MM.1S (cell line): ENCODE measurements at regions not wholly inside any gene's neighbourhood (a gene's known extent, or its start where the extent isn't known, plus 50 kb on each side); places are given as distances from the start of the nearest gene placed in this dataset.

Source experiments
- DNase-seq: peaks from one replicate; pipeline ENCODE4 v3.0.0-alpha.2; 2015
- H2AFZ ChIP-seq: fragments of 300-600 bp; sonication (generic); 2 replicates; pipeline ENCODE4 v1.6.0; 2016; ENCODE audit warnings: antibody characterized with exemption, low read length
- H3F3A ChIP-seq: fragments of 300-600 bp; sonication (generic); 2 replicates; pipeline ENCODE4 v1.6.1; 2016; ENCODE audit warnings: mild to moderate bottlenecking, antibody characterized with exemption, low read length, moderate library complexity, mixed read lengths; ENCODE audit not compliant: insufficient read depth
- H3K27ac ChIP-seq: fragments of 300-600 bp; sonication (generic); 2 replicates; pipeline ENCODE4 v1.5.1; 2016; ENCODE audit warnings: mild to moderate bottlenecking, low read length
- H3K27me3 ChIP-seq: fragments of 300-600 bp; sonication (generic); replicated peaks from 2 replicates; pipeline ENCODE4 v1.6.0; 2016; ENCODE audit warnings: low read length; ENCODE audit not compliant: insufficient read depth
- H3K36me3 ChIP-seq: fragments of 300-600 bp; sonication (generic); replicated peaks from 2 replicates; pipeline ENCODE4 v1.6.1; 2016; ENCODE audit warnings: mild to moderate bottlenecking, low read length, mixed read lengths; ENCODE audit not compliant: insufficient read depth
- H3K4me1 ChIP-seq: fragments of 300-600 bp; sonication (generic); 2 replicates; pipeline ENCODE4 v1.6.1; 2016; ENCODE audit warnings: low read length, mixed read lengths
- H3K4me2 ChIP-seq: fragments of 300-600 bp; sonication (generic); 2 replicates; pipeline ENCODE4 v1.6.0; 2016; ENCODE audit warnings: low read depth, low read length
- H3K4me3 ChIP-seq: fragments of 300-600 bp; sonication (generic); 2 replicates; pipeline ENCODE4 v1.5.1; 2016; ENCODE audit warnings: low read length, mixed read lengths
- H3K79me2 ChIP-seq: fragments of 300-600 bp; sonication (generic); 2 replicates; pipeline ENCODE4 v1.6.1; 2016; ENCODE audit warnings: mixed run types, low read length, mixed read lengths
- H3K9ac ChIP-seq: fragments of 300-600 bp; sonication (generic); 2 replicates; pipeline ENCODE4 v1.6.1; 2016; ENCODE audit warnings: low read length, mixed read lengths
- H3K9me2 ChIP-seq: fragments of 300-600 bp; sonication (generic); replicated peaks from 2 replicates; pipeline ENCODE4 v1.6.1; 2016; ENCODE audit warnings: mild to moderate bottlenecking, low read length, mixed read lengths; ENCODE audit not compliant: insufficient read depth
- H3K9me3 ChIP-seq: fragments of 300-600 bp; sonication (generic); replicated peaks from 2 replicates; pipeline ENCODE4 v1.6.1; 2016; ENCODE audit warnings: mild to moderate bottlenecking, low read length, mixed read lengths; ENCODE audit not compliant: insufficient read depth
- H4K20me1 ChIP-seq: fragments of 300-600 bp; sonication (generic); 2 replicates; pipeline ENCODE4 v1.6.1; 2016; ENCODE audit warnings: mild to moderate bottlenecking, low read length, moderate library complexity, mixed read lengths; ENCODE audit not compliant: insufficient read depth
- EZH2 ChIP-seq: fragments of 300-600 bp; sonication (generic); optimal IDR thresholded peaks from 2 replicates; pipeline ENCODE3; 2017; ENCODE audit warnings: low read depth, mild to moderate bottlenecking, antibody characterized with exemption, low read length, mixed read lengths
- EZH2phosphoT487 ChIP-seq: fragments of 300-600 bp; sonication (generic); IDR thresholded peaks from 2 replicates; pipeline ENCODE4 v1.6.1; 2018; ENCODE audit warnings: antibody characterized with exemption, low read length
- TF ChIP-seq, protein P1 (sequence below): fragments of 300-600 bp; sonication (generic); IDR thresholded peaks from 2 replicates; pipeline ENCODE4 v1.5.1; 2016; ENCODE audit warnings: antibody characterized with exemption, low read length, mixed read lengths

DNA sequence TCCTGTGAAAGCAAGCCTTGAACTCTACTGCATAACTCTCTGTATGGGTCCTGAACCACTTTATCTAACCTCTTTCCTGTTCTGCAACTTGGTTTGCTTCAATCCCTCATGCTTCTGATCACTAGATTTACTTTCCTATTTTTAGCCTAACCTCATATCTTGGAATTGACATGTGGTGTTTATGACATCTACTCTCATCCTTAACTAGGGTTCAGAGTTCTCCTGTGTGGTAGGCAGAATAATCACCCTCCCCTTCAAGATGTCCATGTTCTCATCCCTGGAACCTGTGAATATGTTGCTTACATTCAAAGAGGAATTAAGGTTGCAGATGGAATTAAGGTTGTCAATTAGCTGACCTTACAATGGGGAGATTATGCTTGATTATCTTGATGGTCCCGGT lies 67.4 kb upstream of the STXBP6 start:
- no peaks in the 10 kb centered on the region for H3K9me3 ChIP-seq
- H3K9me2 ChIP-seq, result no peaks in the 10 kb centered on the region
- H3K4me2 ChIP-seq, result no peak overlapping the region
- no peaks in the 10 kb centered on the region for H3F3A ChIP-seq
- no peaks in the 10 kb centered on the region for H3K36me3 ChIP-seq
- H3K79me2 ChIP-seq, result no peaks in the 10 kb centered on the region
- H4K20me1 ChIP-seq, result no peaks in the 10 kb centered on the region
- H2AFZ ChIP-seq, result no peak overlapping the region
- TF ChIP-seq, protein P1, sequence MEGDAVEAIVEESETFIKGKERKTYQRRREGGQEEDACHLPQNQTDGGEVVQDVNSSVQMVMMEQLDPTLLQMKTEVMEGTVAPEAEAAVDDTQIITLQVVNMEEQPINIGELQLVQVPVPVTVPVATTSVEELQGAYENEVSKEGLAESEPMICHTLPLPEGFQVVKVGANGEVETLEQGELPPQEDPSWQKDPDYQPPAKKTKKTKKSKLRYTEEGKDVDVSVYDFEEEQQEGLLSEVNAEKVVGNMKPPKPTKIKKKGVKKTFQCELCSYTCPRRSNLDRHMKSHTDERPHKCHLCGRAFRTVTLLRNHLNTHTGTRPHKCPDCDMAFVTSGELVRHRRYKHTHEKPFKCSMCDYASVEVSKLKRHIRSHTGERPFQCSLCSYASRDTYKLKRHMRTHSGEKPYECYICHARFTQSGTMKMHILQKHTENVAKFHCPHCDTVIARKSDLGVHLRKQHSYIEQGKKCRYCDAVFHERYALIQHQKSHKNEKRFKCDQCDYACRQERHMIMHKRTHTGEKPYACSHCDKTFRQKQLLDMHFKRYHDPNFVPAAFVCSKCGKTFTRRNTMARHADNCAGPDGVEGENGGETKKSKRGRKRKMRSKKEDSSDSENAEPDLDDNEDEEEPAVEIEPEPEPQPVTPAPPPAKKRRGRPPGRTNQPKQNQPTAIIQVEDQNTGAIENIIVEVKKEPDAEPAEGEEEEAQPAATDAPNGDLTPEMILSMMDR, result no peak
- no peak for TF ChIP-seq EZH2
- TF ChIP-seq EZH2phosphoT487, result no peak
- H3K4me1 ChIP-seq, result no peaks in the 10 kb centered on the region
- H3K4me3 ChIP-seq, result no peak overlapping the region
- DNase-seq, result no peak
- no peak overlapping the region for H3K27ac ChIP-seq
- H3K27me3 ChIP-seq, result no peaks in the 10 kb centered on the region
- H3K9ac ChIP-seq, result no peak overlapping the region

DNA sequence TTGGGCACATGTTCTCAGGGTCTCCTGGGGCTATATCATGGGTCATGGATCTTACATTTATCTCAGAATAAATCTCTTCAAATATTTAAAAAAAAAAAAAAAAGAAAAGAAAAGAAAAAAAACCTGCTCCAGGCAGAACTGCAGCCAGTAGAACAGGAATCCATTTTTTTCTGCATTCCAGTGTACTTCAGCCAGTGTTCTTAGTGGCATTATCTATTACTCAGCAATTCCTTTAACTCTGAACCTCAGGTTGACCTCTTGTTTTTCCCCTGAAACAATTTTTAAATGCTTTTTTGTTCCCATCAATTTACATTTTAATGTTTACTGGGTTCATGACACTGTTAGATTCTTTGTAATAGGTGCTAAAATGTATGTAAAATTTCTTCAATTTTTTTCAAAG lies 66.7 kb upstream of the STXBP6 start:
- H3K4me2 ChIP-seq, result no peak overlapping the region
- no peak overlapping the region for H3K27ac ChIP-seq
- no peaks in the 10 kb centered on the region for H3K4me1 ChIP-seq
- no peaks in the 10 kb centered on the region for H3K27me3 ChIP-seq
- no peak overlapping the region for H3K9ac ChIP-seq
- no peaks in the 10 kb centered on the region for H3K36me3 ChIP-seq
- no peaks in the 10 kb centered on the region for H3K9me3 ChIP-seq
- TF ChIP-seq, protein P1, result no peak
- TF ChIP-seq EZH2phosphoT487 (no peak), EZH2 (no peak)
- H2AFZ ChIP-seq, result no peak overlapping the region
- H3K4me3 ChIP-seq, result no peak overlapping the region
- no peaks in the 10 kb centered on the region for H4K20me1 ChIP-seq
- no peak for DNase-seq
- no peaks in the 10 kb centered on the region for H3F3A ChIP-seq
- H3K9me2 ChIP-seq, result no peaks in the 10 kb centered on the region
- H3K79me2 ChIP-seq, result no peaks in the 10 kb centered on the region

- Histone ChIP-seq H3K36me3 (no peaks in the 10 kb centered on the region), H3K9ac (no peak overlapping the region), H3K27ac (no peak overlapping the region), H3K9me2 (no peaks in the 10 kb centered on the region), H3K4me1 (no peaks in the 10 kb centered on the region), H3K4me3 (no peak overlapping the region), H3K9me3 (no peaks in the 10 kb centered on the region), H3F3A (no peaks in the 10 kb centered on the region), H3K27me3 (no peaks in the 10 kb centered on the region), H4K20me1 (no peaks in the 10 kb centered on the region), H2AFZ (no peak overlapping the region), H3K4me2 (no peak overlapping the region), H3K79me2 (no peaks in the 10 kb centered on the region)
- TF ChIP-seq, protein P1, result no peak
- TF ChIP-seq EZH2phosphoT487 (no peak), EZH2 (no peak)
- no peak for DNase-seq
Observed at GRCh38 chr14:25113394-25113793, 63.4 kb upstream of the STXBP6 start.
